H1 (cell line): ENCODE measurements at regions not wholly inside any gene's neighbourhood (a gene's known extent, or its start where the extent isn't known, plus 50 kb on each side); places are given as distances from the start of the nearest gene placed in this dataset.

Experiments used
- CTCF ChIP-seq, 3 experiments: IDR thresholded peaks; 1 replicate in 2 of 3; 2 replicates in 1 of 3; pipeline versions ENCODE4 v1.5.1 to v1.6.1; 2011; ENCODE audit warnings: low read length in 3 of 3, mild to moderate bottlenecking in 3 of 3, inconsistent platforms in 2 of 3, low read depth in 1 of 3, moderate library complexity in 1 of 3; ENCODE audit not compliant: insufficient read depth in 1 of 3; ENCODE audit errors: control extremely low read depth in 1 of 3
- EZH2 ChIP-seq: fragments of 200-600 bp; sonication (generic); IDR thresholded peaks from 2 replicates; pipeline ENCODE4 v1.7.1; 2012; ENCODE audit warnings: low read depth, mild to moderate bottlenecking, moderate library complexity, low read length, inconsistent platforms; ENCODE audit not compliant: severe bottlenecking
- KDM1A ChIP-seq: fragments of 200-600, 300-600 bp; sonication (generic); IDR thresholded peaks from 2 replicates; pipeline ENCODE4 v1.7.1; 2016; ENCODE audit warnings: mild to moderate bottlenecking, low read length, borderline replicate concordance
- SRF ChIP-seq: IDR thresholded peaks from 2 replicates; pipeline ENCODE4 v1.6.1; 2011; ENCODE audit warnings: mild to moderate bottlenecking, low read depth, low read length, moderate library complexity
- ZNF274 ChIP-seq: IDR thresholded peaks from 2 replicates; pipeline ENCODE4 v1.7.0; 2012; ENCODE audit warnings: low read length, borderline replicate concordance; ENCODE audit errors: extremely low read depth

GRCh38 chr9:82720515-82720914 lies 342.4 kb downstream of the RASEF start:
- TF ChIP-seq CTCF (IDR thresholded peaks at IDR 0.05; ENCODE audit: control extremely low read depth in 1 of 3, insufficient read depth in 1 of 3, low read depth in 1 of 3, low read length in 3 of 3): no peak
- TF ChIP-seq ZNF274: no peak
- no peak for TF ChIP-seq EZH2
- TF ChIP-seq SRF: no peak
- no peak for TF ChIP-seq KDM1A
